ENCODE measurements at regions not wholly inside any gene's neighbourhood (a gene's known extent, or its start where the extent isn't known, plus 50 kb on each side); places are given as distances from the start of the nearest gene placed in this dataset.

- no peak for TF ChIP-seq CTCF (IDR thresholded peaks at IDR 0.05)
- TF ChIP-seq POLR2A (IDR thresholded peaks at IDR 0.05): no peak
These were observed 273.3 kb downstream of the NDUFA10 start for GRCh38 chr2:239751679-239752355.
